ENCODE measurements at regions not wholly inside any gene's neighbourhood (a gene's known extent, or its start where the extent isn't known, plus 50 kb on each side); places are given as distances from the start of the nearest gene placed in this dataset. TPM values are rescaled to one million over a fixed set of nuclear protein-coding genes. Genes with fewer than 3 reads are reported as not detected.

- TF ChIP-seq POLR2A (IDR thresholded peaks at IDR 0.05) (no peak), POLR2AphosphoS5 (IDR thresholded peaks at IDR 0.05; ENCODE audit: insufficient read depth in 1 of 2, low read depth in 1 of 2) (no peak)
- TF ChIP-seq, protein P1, sequence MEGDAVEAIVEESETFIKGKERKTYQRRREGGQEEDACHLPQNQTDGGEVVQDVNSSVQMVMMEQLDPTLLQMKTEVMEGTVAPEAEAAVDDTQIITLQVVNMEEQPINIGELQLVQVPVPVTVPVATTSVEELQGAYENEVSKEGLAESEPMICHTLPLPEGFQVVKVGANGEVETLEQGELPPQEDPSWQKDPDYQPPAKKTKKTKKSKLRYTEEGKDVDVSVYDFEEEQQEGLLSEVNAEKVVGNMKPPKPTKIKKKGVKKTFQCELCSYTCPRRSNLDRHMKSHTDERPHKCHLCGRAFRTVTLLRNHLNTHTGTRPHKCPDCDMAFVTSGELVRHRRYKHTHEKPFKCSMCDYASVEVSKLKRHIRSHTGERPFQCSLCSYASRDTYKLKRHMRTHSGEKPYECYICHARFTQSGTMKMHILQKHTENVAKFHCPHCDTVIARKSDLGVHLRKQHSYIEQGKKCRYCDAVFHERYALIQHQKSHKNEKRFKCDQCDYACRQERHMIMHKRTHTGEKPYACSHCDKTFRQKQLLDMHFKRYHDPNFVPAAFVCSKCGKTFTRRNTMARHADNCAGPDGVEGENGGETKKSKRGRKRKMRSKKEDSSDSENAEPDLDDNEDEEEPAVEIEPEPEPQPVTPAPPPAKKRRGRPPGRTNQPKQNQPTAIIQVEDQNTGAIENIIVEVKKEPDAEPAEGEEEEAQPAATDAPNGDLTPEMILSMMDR (IDR thresholded peaks at IDR 0.05) = no peak
These were observed 54.0 kb upstream of the SYT6 start for GRCh38 chr1:114207635-114208034.

DNA sequence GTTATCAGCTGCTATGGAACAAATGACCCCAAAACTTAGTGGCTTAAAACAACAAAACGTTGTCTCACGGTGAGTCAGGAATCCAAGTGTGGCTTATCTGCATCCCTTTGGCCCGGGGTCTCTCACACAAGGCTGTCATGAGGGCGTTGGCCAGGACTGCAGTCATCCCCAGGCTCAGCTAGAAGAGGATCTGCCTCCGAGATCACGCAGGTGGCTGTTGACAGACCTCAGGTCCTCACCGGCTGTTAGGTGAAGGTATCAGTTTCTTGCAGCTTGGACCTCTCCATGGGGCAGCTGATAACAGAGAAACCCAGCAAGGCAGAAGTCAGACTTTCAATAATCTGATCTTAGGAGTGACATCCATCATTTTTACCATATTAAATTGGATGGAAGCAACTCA lies 52.7 kb upstream of the SYT6 start:
- Histone ChIP-seq H3K4me3 (no peak overlapping the region), H3K9me3 (no peaks in the 10 kb centered on the region), H3K27ac (no peak overlapping the region), H3K27me3 (no peaks in the 10 kb centered on the region), H3K4me1 (no peaks in the 10 kb centered on the region), H3K36me3 (no peaks in the 10 kb centered on the region)
- no peak for DNase-seq (ENCODE audit: extremely low spot score in 2 of 2)
- TF ChIP-seq POLR2AphosphoS5 (IDR thresholded peaks at IDR 0.05; ENCODE audit: insufficient read depth in 1 of 2, low read depth in 1 of 2) = no peak
- no peak for TF ChIP-seq POLR2A (IDR thresholded peaks at IDR 0.05)
- TF ChIP-seq, protein P1 (IDR thresholded peaks at IDR 0.05) = no peak
- intact Hi-C loops (cut with DNase I) = no loop called here

More at GRCh38 chr1:114207635-114208034, 54.0 kb upstream of the SYT6 start:
- Histone ChIP-seq H3K4me3 (no peak overlapping the region), H3K9me3 (no peaks in the 10 kb centered on the region), H3K4me1 (no peaks in the 10 kb centered on the region), H3K36me3 (no peaks in the 10 kb centered on the region), H3K27me3 (no peaks in the 10 kb centered on the region), H3K27ac (no peak overlapping the region)
- intact Hi-C loops (cut with DNase I) = no loop called here
- no peak for DNase-seq (ENCODE audit: extremely low spot score in 2 of 2)

GRCh38 chr1:114203595-114204128 lies 50.0 kb upstream of the SYT6 start:
- intact Hi-C loops (cut with DNase I) = no loop called here
- no peak overlapping the region for H3K4me3 ChIP-seq
- DNase-seq (ENCODE audit: extremely low spot score in 2 of 2) = no peak
- no peak overlapping the region for H3K27ac ChIP-seq
- H3K4me1 ChIP-seq = no peaks in the 10 kb centered on the region
- no peaks in the 10 kb centered on the region for H3K27me3 ChIP-seq
- no peaks in the 10 kb centered on the region for H3K9me3 ChIP-seq
- no peaks in the 10 kb centered on the region for H3K36me3 ChIP-seq
- TF ChIP-seq, protein P1 (IDR thresholded peaks at IDR 0.05) = no peak
- no peak for TF ChIP-seq POLR2AphosphoS5 (IDR thresholded peaks at IDR 0.05; ENCODE audit: insufficient read depth in 1 of 2, low read depth in 1 of 2)
- TF ChIP-seq POLR2A (IDR thresholded peaks at IDR 0.05) = no peak

Small RNA genes lying in the stretch of these regions (small RNA-seq; reads per million reads assigned to genes)
- gene MRPL57P1 = not detected
